Loucy (cell line): ENCODE measurements at regions not wholly inside any gene's neighbourhood (a gene's known extent, or its start where the extent isn't known, plus 50 kb on each side); places are given as distances from the start of the nearest gene placed in this dataset.

Experiments
- EZH2phosphoT487 ChIP-seq: fragments of 200-600 bp; IDR thresholded peaks from 2 replicates; pipeline ENCODE4 v1.6.1; 2018; ENCODE audit warnings: antibody characterized with exemption, mild to moderate bottlenecking, moderate library complexity, borderline replicate concordance
- TF ChIP-seq, protein P1 (sequence below): fragments of 200-600 bp; sonication (generic); conservative IDR thresholded peaks from 2 replicates; pipeline ENCODE4 v1.5.1; 2014; ENCODE audit warnings: mild to moderate bottlenecking, antibody characterized with exemption, low read length

DNA sequence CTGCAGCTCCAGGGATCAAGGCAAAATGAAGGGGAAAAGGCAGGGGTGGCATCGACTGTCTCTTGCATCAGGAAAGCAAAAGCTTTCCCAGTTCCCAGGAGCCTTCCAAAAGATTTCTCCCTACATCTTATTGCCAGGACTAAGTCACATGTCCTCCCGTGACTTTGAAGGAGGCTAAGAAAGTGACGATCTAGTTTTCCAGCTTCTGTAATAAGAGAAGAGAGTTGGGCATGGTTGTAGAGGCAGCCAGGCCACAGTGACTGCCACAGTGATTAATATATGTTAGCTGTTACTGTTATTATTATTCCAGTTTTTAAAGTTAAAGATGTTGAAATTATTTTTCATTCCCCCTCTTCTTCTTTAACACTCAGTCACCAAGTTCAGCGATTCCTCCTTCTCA is 77.1 kb downstream of the RMI1 start:
- TF ChIP-seq, protein P1, sequence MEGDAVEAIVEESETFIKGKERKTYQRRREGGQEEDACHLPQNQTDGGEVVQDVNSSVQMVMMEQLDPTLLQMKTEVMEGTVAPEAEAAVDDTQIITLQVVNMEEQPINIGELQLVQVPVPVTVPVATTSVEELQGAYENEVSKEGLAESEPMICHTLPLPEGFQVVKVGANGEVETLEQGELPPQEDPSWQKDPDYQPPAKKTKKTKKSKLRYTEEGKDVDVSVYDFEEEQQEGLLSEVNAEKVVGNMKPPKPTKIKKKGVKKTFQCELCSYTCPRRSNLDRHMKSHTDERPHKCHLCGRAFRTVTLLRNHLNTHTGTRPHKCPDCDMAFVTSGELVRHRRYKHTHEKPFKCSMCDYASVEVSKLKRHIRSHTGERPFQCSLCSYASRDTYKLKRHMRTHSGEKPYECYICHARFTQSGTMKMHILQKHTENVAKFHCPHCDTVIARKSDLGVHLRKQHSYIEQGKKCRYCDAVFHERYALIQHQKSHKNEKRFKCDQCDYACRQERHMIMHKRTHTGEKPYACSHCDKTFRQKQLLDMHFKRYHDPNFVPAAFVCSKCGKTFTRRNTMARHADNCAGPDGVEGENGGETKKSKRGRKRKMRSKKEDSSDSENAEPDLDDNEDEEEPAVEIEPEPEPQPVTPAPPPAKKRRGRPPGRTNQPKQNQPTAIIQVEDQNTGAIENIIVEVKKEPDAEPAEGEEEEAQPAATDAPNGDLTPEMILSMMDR, result no peak
- TF ChIP-seq EZH2phosphoT487, result no peak
